HS-27A (cell line): ENCODE measurements at regions not wholly inside any gene's neighbourhood (a gene's known extent, or its start where the extent isn't known, plus 50 kb on each side); places are given as distances from the start of the nearest gene placed in this dataset.
"Not testable (repeated sequence)": the region's sequence is repeated elsewhere in the genome, so short reads cannot be mapped to it uniquely, and the experiment has no call there.

Experiments used
- DNase-seq: peaks from one replicate; pipeline ENCODE4 v3.0.0-alpha.2; 2012; ENCODE audit warnings: low read depth, missing footprints

GRCh38 chr12:72162875-72163274 lies 109.3 kb upstream of the TRHDE start:
- DNase-seq = no peak

GRCh38 chr12:72168851-72169250 lies 103.3 kb upstream of the TRHDE start:
- DNase-seq = no peak

GRCh38 chr12:72173974-72174373 lies 98.2 kb upstream of the TRHDE start:
- no peak for DNase-seq

- DNase-seq = no peak
These were observed 93.9 kb upstream of the TRHDE start for GRCh38 chr12:72178244-72178643.

GRCh38 chr12:72178871-72179270 lies 93.3 kb upstream of the TRHDE start:
- DNase-seq = no peak

GRCh38 chr12:72179841-72180240 lies 92.3 kb upstream of the TRHDE start:
- no peak for DNase-seq

DNA sequence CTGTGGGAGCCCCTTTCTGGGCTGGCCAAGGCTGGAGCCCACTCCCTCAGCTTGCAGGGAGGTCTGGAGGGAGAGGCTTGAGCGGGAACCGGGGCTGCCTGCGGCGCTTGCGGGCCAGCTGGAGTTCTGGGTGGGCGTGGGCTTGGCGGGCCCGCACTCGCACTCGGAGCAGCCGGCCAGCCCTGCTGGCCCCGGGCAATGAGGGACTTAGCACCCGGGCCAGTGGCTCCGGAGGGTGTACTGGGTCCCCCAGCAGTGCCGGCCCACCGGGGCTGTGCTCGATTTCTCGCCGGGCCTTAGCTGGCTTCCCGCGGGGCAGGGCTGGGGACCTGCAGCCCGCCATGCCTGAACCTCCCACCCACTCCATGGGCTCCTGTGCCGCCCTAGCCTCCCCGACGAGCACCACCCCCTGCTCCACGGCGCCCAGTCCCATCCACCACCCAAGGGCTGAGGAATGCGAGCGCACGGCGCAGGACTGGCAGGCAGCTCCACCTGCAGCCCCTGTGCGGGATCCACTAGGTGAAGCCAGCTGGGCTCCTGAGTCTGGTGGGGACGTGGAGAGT lies 87.1 kb upstream of the TRHDE start:
- not testable (repeated sequence) for DNase-seq

GRCh38 chr12:72189266-72189665 lies 82.9 kb upstream of the TRHDE start:
- no peak for DNase-seq

- no peak for DNase-seq
These were observed 80.4 kb upstream of the TRHDE start for GRCh38 chr12:72191761-72192160.

GRCh38 chr12:72197790-72198189 lies 74.4 kb upstream of the TRHDE start:
- no peak for DNase-seq

- DNase-seq = no peak
These were observed 70.7 kb upstream of the TRHDE start for GRCh38 chr12:72201457-72201856.

DNA sequence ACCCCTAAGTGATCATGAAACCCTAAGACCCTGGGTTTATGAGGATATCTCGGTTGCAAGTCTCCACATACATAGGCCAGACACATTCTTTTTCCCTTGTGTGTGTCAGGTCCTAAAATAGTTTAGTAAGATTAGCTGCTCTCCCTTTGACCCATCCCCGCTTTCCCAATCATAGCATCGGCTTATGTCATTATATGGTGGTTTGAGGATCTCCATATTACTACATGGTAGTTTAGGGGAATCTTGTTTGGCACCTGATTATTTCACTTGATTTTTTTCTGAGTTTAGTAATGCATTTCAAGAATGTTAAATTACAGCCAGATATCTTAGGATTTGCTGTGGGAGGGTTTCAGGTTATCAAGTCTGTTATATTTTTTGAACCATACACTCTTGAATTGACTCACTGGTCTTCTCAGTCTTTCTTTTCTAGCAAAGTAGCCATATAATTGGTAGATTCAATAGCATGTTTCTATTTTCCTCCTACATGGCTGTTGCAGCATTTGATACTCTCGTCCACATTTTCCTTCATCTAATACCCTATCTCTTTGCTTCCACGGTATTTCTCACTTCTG lies 68.3 kb upstream of the TRHDE start:
- no peak for DNase-seq

DNA sequence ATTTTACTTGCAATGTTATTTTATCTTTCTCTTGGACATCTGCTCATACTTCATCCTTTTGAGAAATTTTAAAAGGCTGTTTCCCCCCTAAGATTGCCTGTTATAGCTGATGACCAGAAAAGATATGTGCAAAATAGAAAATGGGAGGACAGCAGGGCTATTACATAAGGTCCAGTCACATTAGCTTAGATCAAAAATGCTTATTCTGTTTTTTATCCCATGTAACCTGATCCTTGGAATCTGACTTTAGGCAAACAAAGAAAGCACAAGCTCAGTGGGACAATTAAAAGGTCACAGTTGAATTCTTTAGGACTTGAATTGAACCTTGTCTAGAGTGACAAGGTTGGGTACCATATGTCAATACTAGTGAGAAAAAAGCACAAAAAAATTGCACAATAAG lies 65.1 kb upstream of the TRHDE start:
- no peak for DNase-seq

DNA sequence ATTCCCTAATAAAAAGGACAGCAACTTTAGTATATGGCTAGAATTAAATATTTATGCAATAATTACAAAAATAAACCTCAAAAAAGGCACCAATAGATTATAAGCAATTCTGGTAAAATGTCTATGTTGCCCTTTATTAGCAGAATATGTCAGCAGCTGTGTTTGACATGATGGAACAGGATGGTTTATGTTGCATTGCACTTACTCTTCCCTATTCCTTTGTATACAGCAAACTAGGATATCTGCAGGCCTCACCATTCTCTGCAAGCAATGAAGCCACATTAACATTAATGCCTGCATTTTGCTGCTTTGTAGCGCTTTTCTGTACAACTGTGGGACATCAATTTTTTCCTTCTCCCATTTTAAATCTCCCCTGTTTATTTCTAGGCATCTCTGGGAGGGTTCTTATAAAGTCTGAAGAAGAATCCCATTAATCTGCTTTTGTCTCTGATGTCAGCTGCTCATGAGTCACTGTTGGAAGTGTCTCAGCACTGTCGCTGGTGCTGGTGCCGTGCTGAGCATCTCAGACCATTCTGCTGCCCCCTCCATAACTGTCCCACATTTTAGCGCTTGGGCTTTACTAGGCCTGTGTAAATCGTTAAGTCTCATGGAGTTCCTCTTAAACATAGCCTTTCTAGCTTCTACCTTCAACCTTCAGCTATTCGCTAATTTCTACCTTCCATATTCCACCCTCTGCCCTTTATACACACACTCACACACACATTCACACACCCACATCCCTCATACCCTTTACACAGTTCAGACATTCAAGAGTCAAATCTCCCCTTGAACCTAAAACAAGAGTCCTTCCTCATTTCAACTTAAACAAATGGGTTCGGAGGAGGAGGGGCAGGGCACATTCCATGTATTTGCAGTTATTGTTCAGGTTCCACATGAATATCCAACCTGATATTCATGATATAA lies 64.4 kb upstream of the TRHDE start:
- no peak for DNase-seq

- DNase-seq = no peak
These were observed 63.1 kb upstream of the TRHDE start for GRCh38 chr12:72209086-72209485.

- DNase-seq = no peak
These were observed 58.0 kb upstream of the TRHDE start for GRCh38 chr12:72214163-72214562.

DNA sequence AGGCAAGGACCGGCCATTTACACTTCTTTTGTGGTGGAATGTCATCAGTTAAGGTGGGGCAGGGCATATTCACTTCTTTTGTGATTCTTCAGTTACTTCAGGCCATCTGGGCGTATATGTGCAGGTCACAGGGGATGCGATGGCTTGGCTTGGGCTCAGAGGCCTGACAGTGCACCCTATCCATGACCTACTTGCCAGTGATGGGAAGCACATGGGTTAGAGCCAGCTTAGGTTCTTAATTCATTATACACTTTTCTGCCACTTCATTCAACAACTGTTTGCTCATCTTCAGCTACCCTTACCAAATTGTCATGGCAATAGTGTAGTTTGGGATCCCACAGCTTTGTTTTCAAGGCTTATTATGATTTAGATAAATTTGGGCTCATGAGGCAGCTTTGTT lies 56.9 kb upstream of the TRHDE start:
- DNase-seq = not testable (repeated sequence)

DNA sequence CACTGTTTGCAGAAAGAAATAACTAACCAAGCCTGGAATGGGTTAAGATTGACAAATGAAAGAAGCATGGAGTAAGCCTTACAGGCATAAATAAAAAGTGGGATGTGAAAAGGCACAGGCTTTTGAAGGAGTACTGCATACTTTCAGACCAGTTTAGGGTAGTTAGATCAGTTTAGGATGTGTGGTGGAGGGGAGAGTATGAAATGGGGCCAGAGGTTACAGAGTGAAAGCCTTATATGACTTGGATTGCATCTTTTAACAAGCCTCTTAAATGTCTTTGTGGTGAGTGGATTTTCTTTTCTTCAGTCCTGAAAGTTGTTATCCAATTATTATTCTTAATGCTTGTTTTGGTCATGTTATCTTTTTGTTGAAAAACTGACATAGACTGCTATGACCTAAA lies 52.2 kb upstream of the TRHDE start:
- no peak for DNase-seq
